CD14-positive monocyte (primary cell): ENCODE measurements at regions not wholly inside any gene's neighbourhood (a gene's known extent, or its start where the extent isn't known, plus 50 kb on each side); places are given as distances from the start of the nearest gene placed in this dataset.

Experiments
- DNase-seq, 3 donors: peaks; one replicate each; pipeline ENCODE4 v3.0.0-alpha.2; 2011 to 2022
- H2AFZ ChIP-seq: 2 replicates; pipeline ENCODE4 v1.6.0; 2012; ENCODE audit warnings: mild to moderate bottlenecking, low read depth, low read length, inconsistent platforms; ENCODE audit not compliant: insufficient read depth, poor library complexity, severe bottlenecking
- H3K27ac ChIP-seq, 2 donors: 1 replicate in 1 of 2; 2 replicates in 1 of 2; pipeline ENCODE4 v1.5.1; 2012 to 2013; ENCODE audit warnings: low read length in 2 of 2, control low read depth in 1 of 2, inconsistent platforms in 1 of 2, low read depth in 1 of 2, mild to moderate bottlenecking in 1 of 2
- H3K27me3 ChIP-seq, 2 donors: one replicate each; pipeline versions ENCODE4 v1.6.0 to v1.6.1; 2011 to 2013; ENCODE audit warnings: low read length in 2 of 2; ENCODE audit not compliant: control insufficient read depth in 2 of 2, insufficient read depth in 2 of 2
- H3K36me3 ChIP-seq, 2 donors: replicated peaks in 1 of 2; 1 replicate in 1 of 2; 2 replicates in 1 of 2; pipeline versions ENCODE4 v1.5.1 to v1.6.1; 2012 to 2013; ENCODE audit warnings: low read length in 2 of 2, control low read depth in 1 of 2, inconsistent platforms in 1 of 2, mild to moderate bottlenecking in 1 of 2; ENCODE audit not compliant: insufficient read depth in 2 of 2, control insufficient read depth in 1 of 2
- H3K4me1 ChIP-seq, 2 donors: 1 replicate in 1 of 2; 2 replicates in 1 of 2; pipeline versions ENCODE4 v1.5.1 to v1.6.1; 2012 to 2013; ENCODE audit warnings: low read length in 2 of 2, control low read depth in 1 of 2, inconsistent platforms in 1 of 2, mild to moderate bottlenecking in 1 of 2, moderate library complexity in 1 of 2; ENCODE audit not compliant: insufficient read depth in 2 of 2, control insufficient read depth in 1 of 2
- H3K4me2 ChIP-seq: replicated peaks from 2 replicates; pipeline ENCODE3; 2012; ENCODE audit warnings: low read length, moderate library complexity, mild to moderate bottlenecking; ENCODE audit not compliant: poor library complexity, severe bottlenecking; ENCODE audit errors: extremely low read depth
- H3K4me3 ChIP-seq, 3 experiments: fragments of 200-600 bp in 1 of 3; sonication (generic) in 1 of 3; replicated peaks in 1 of 3; 1 replicate in 2 of 3; 2 replicates in 1 of 3; pipeline ENCODE4 v1.5.1; 2011 to 2013; ENCODE audit warnings: low read length in 3 of 3, mild to moderate bottlenecking in 3 of 3, control low read depth in 2 of 3, low read depth in 2 of 3, inconsistent platforms in 1 of 3, moderate library complexity in 1 of 3
- H3K79me2 ChIP-seq: 2 replicates; pipeline ENCODE4 v1.6.0; 2012; ENCODE audit warnings: mild to moderate bottlenecking, control low read depth, inconsistent platforms, low read length, moderate library complexity; ENCODE audit not compliant: insufficient read depth
- H3K9ac ChIP-seq: 2 replicates; pipeline ENCODE4 v1.6.0; 2017; ENCODE audit warnings: low read length, mild to moderate bottlenecking; ENCODE audit not compliant: insufficient read depth, poor library complexity, severe bottlenecking
- H3K9me3 ChIP-seq, 2 donors: replicated peaks in 1 of 2; 1 replicate in 1 of 2; 2 replicates in 1 of 2; pipeline versions ENCODE4 v1.5.1 to v1.6.1; 2012 to 2013; ENCODE audit warnings: low read length in 2 of 2, control low read depth in 1 of 2; ENCODE audit not compliant: control insufficient read depth in 1 of 2, insufficient read depth in 1 of 2
- H4K20me1 ChIP-seq: 2 replicates; pipeline ENCODE4 v1.6.0; 2012; ENCODE audit warnings: mild to moderate bottlenecking, low read length, control low read depth, moderate library complexity; ENCODE audit not compliant: insufficient read depth
- H3K27ac Mint-ChIP-seq, 7 donors: one replicate each; pipeline ENCODE4 v1.8.0; 2020; ENCODE audit warnings: mild to moderate bottlenecking in 7 of 7, mixed read lengths in 7 of 7, moderate library complexity in 6 of 7, inconsistent platforms in 2 of 7
- H3K27me3 Mint-ChIP-seq, 3 donors: one replicate each; pipeline ENCODE4 v1.8.0; 2021 to 2022; ENCODE audit warnings: low read depth in 3 of 3, mild to moderate bottlenecking in 3 of 3, mixed read lengths in 3 of 3, moderate library complexity in 3 of 3, inconsistent platforms in 1 of 3
- H3K36me3 Mint-ChIP-seq, 2 donors: one replicate each; pipeline ENCODE4 v1.8.0; 2020; ENCODE audit warnings: mixed read lengths in 2 of 2, inconsistent platforms in 1 of 2, mild to moderate bottlenecking in 1 of 2
- H3K4me1 Mint-ChIP-seq: one replicate; pipeline ENCODE4 v1.8.0; 2020; ENCODE audit warnings: mild to moderate bottlenecking, mixed read lengths
- H3K4me3 Mint-ChIP-seq, 2 donors: one replicate each; pipeline ENCODE4 v1.8.0; 2020; ENCODE audit warnings: mild to moderate bottlenecking in 2 of 2, mixed read lengths in 2 of 2, moderate library complexity in 1 of 2
- H3K9me3 Mint-ChIP-seq, 7 donors: one replicate each; pipeline ENCODE4 v1.8.0; 2020 to 2022; ENCODE audit warnings: mixed read lengths in 7 of 7, mild to moderate bottlenecking in 6 of 7, moderate library complexity in 6 of 7, inconsistent platforms in 2 of 7
- WGBS: methylation state at CpG from one replicate; pipeline ENCODE4 v1.1.5; 2013; ENCODE audit warnings: missing lambda C conversion rate; ENCODE audit not compliant: insufficient coverage; 5-methylcytosine and 5-hydroxymethylcytosine counted together
- intact Hi-C, 2 donors: fragments of 100-400 bp; cut with micrococcal nuclease; formaldehyde crosslinking; loops; one replicate each; pipeline versions ENCODE4 v1.15.0 to v1.15.1; 2023
- TF ChIP-seq, protein P1 (sequence below): fragments of 200-600 bp; IDR thresholded peaks from one replicate; pipeline ENCODE4 v1.8.0; 2022; ENCODE audit warnings: antibody characterized with exemption, mild to moderate bottlenecking

DNA sequence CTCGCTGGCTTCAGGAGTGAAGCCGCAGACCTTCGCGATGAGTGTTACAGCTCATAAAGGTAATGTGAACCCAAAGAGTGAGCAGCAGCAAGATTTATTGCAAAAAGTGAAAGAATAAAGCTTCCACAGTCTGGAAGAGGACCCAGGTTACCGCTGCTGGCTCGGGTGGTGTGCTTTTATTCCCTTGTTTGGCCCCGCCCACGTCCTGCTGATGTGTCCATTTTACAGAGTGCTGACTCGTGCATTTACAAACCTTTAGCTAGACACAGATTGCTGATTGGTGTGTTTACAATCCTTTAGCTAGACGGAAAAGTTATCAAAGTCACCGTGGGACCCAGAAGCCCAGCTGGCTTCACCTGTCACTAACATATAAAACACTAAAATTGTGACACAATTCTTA is 1464.5 kb downstream of the ZPLD1 start:
- H3K9me3 Mint-ChIP-seq, result peaks cover 0 to 6% (median 2%) of the 10 kb centered on the region in 7 donors
- Histone ChIP-seq H3K36me3 (no peaks in the 10 kb centered on the region), H3K9me3 (peaks cover 0 to 3% of the 10 kb centered on the region in 2 donors), H3K27me3 (no peaks in the 10 kb centered on the region), H3K9ac (no peak overlapping the region), H3K27ac (no peak overlapping the region), H4K20me1 (no peaks in the 10 kb centered on the region), H2AFZ (no peak overlapping the region), H3K4me1 (no peaks in the 10 kb centered on the region), H3K4me3 (no peak overlapping the region), H3K4me2 (no peak overlapping the region), H3K79me2 (no peaks in the 10 kb centered on the region)
- no peak overlapping the region for H3K4me3 Mint-ChIP-seq
- DNase-seq, result no peak
- H3K36me3 Mint-ChIP-seq, result no peaks in the 10 kb centered on the region
- H3K27ac Mint-ChIP-seq, result no peak overlapping the region
- WGBS, result 73% methylated on average over 8 of the region's 11 CpGs
- TF ChIP-seq, protein P1, sequence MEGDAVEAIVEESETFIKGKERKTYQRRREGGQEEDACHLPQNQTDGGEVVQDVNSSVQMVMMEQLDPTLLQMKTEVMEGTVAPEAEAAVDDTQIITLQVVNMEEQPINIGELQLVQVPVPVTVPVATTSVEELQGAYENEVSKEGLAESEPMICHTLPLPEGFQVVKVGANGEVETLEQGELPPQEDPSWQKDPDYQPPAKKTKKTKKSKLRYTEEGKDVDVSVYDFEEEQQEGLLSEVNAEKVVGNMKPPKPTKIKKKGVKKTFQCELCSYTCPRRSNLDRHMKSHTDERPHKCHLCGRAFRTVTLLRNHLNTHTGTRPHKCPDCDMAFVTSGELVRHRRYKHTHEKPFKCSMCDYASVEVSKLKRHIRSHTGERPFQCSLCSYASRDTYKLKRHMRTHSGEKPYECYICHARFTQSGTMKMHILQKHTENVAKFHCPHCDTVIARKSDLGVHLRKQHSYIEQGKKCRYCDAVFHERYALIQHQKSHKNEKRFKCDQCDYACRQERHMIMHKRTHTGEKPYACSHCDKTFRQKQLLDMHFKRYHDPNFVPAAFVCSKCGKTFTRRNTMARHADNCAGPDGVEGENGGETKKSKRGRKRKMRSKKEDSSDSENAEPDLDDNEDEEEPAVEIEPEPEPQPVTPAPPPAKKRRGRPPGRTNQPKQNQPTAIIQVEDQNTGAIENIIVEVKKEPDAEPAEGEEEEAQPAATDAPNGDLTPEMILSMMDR, result no peak
- H3K4me1 Mint-ChIP-seq, result no peaks in the 10 kb centered on the region
- intact Hi-C loops, result no loop called here
- peaks cover 0 to 3% (median 0%) of the 10 kb centered on the region in 3 donors for H3K27me3 Mint-ChIP-seq

DNA sequence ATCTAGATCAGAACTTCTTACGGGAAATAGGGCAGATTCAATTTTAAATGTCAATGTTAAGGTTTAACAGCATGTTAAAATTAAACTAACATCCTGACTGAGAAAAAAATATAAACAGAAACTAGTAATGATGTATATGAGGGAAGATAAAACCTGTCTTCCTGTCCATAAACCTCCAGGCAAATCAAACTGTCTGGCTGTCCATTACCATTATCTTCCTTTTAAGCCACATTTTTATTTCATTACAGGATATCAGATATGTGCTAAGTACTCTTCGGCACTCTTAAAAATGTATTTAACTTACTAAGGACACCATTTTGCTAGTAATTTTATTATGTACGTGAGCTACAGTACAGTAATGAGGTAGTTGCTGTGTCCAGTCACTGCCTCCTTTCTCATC is 1461.7 kb upstream of the ALCAM start:
- no peaks in the 10 kb centered on the region for H3K36me3 ChIP-seq
- no peaks in the 10 kb centered on the region for H3K27me3 ChIP-seq
- no peaks in the 10 kb centered on the region for H3K79me2 ChIP-seq
- H2AFZ ChIP-seq, result no peak overlapping the region
- H3K9ac ChIP-seq, result no peak overlapping the region
- H3K27ac Mint-ChIP-seq, result no peak overlapping the region
- WGBS, result no CpG with 5 or more reads among the region's 3 CpGs
- no peaks in the 10 kb centered on the region for H3K4me1 Mint-ChIP-seq
- TF ChIP-seq, protein P1, result no peak
- intact Hi-C loops, result no loop called here
- no peak overlapping the region for H3K4me3 ChIP-seq
- no peak overlapping the region for H3K27ac ChIP-seq
- peaks cover 0 to 3% (median 0%) of the 10 kb centered on the region in 3 donors for H3K27me3 Mint-ChIP-seq
- no peaks in the 10 kb centered on the region for H3K4me1 ChIP-seq
- H4K20me1 ChIP-seq, result no peaks in the 10 kb centered on the region
- H3K9me3 Mint-ChIP-seq, result peaks cover 0 to 4% (median 2%) of the 10 kb centered on the region in 7 donors
- H3K36me3 Mint-ChIP-seq, result no peaks in the 10 kb centered on the region
- peaks cover 0 to 3% of the 10 kb centered on the region in 2 donors for H3K9me3 ChIP-seq
- H3K4me3 Mint-ChIP-seq, result no peak overlapping the region
- no peak for DNase-seq
- no peak overlapping the region for H3K4me2 ChIP-seq
